ENCODE measurements at regions not wholly inside any gene's neighbourhood (a gene's known extent, or its start where the extent isn't known, plus 50 kb on each side); places are given as distances from the start of the nearest gene placed in this dataset.
"Not testable (repeated sequence)": the region's sequence is repeated elsewhere in the genome, so short reads cannot be mapped to it uniquely, and the experiment has no call there.

GRCh38 chr3:36011791-36012190 lies 368.5 kb upstream of the STAC start:
- Histone ChIP-seq H3K4me3 (ENCODE audit: low read depth in 1 of 2, low read length in 2 of 2) (no peak overlapping the region), H3K27ac (ENCODE audit: low read length) (no peak overlapping the region), H3K36me3 (ENCODE audit: control insufficient read depth in 1 of 2, insufficient read depth in 2 of 2, low read length in 2 of 2) (no peaks in the 10 kb centered on the region), H3K4me1 (ENCODE audit: control insufficient read depth in 1 of 2, insufficient read depth in 2 of 2, low read length in 2 of 2) (no peaks in the 10 kb centered on the region), H3K9me3 (ENCODE audit: control insufficient read depth in 1 of 2, low read length in 2 of 2) (peaks cover 0 to 9% of the 10 kb centered on the region in 2 donors), H3K27me3 (ENCODE audit: low read depth, low read length) (no peaks in the 10 kb centered on the region)

GRCh38 chr3:36013425-36013824 lies 366.9 kb upstream of the STAC start:
- no peak overlapping the region for H3K4me3 ChIP-seq (ENCODE audit: low read depth in 1 of 2, low read length in 2 of 2)
- no peaks in the 10 kb centered on the region for H3K4me1 ChIP-seq (ENCODE audit: control insufficient read depth in 1 of 2, insufficient read depth in 2 of 2, low read length in 2 of 2)
- no peaks in the 10 kb centered on the region for H3K27me3 ChIP-seq (ENCODE audit: low read depth, low read length)
- no peak overlapping the region for H3K27ac ChIP-seq (ENCODE audit: low read length)
- H3K9me3 ChIP-seq (ENCODE audit: control insufficient read depth in 1 of 2, low read length in 2 of 2) = peaks cover 0 to 3% of the 10 kb centered on the region in 2 donors
- H3K36me3 ChIP-seq (ENCODE audit: control insufficient read depth in 1 of 2, insufficient read depth in 2 of 2, low read length in 2 of 2) = no peaks in the 10 kb centered on the region

- no peak overlapping the region for H3K27ac ChIP-seq (ENCODE audit: low read length)
- no peaks in the 10 kb centered on the region for H3K4me1 ChIP-seq (ENCODE audit: control insufficient read depth in 1 of 2, insufficient read depth in 2 of 2, low read length in 2 of 2)
- H3K4me3 ChIP-seq (ENCODE audit: low read depth in 1 of 2, low read length in 2 of 2) = no peak overlapping the region
- H3K36me3 ChIP-seq (ENCODE audit: control insufficient read depth in 1 of 2, insufficient read depth in 2 of 2, low read length in 2 of 2) = no peaks in the 10 kb centered on the region
- no peaks in the 10 kb centered on the region for H3K9me3 ChIP-seq (ENCODE audit: control insufficient read depth in 1 of 2, low read length in 2 of 2)
- H3K27me3 ChIP-seq (ENCODE audit: low read depth, low read length) = no peaks in the 10 kb centered on the region
Measured at GRCh38 chr3:36025232-36025631, 355.1 kb upstream of the STAC start.

- Histone ChIP-seq H3K4me1 (ENCODE audit: control insufficient read depth in 1 of 2, insufficient read depth in 2 of 2, low read length in 2 of 2) (no peaks in the 10 kb centered on the region), H3K27me3 (ENCODE audit: low read depth, low read length) (no peaks in the 10 kb centered on the region), H3K9me3 (ENCODE audit: control insufficient read depth in 1 of 2, low read length in 2 of 2) (peaks cover 0 to 12% of the 10 kb centered on the region in 2 donors), H3K36me3 (ENCODE audit: control insufficient read depth in 1 of 2, insufficient read depth in 2 of 2, low read length in 2 of 2) (no peaks in the 10 kb centered on the region), H3K4me3 (ENCODE audit: low read depth in 1 of 2, low read length in 2 of 2) (no peak overlapping the region), H3K27ac (ENCODE audit: low read length) (no peak overlapping the region)
Measured at GRCh38 chr3:36032180-36033047, 347.9 kb upstream of the STAC start.

GRCh38 chr3:36058404-36059030 lies 321.8 kb upstream of the STAC start:
- H3K36me3 ChIP-seq (ENCODE audit: control insufficient read depth in 1 of 2, insufficient read depth in 2 of 2, low read length in 2 of 2) = no peaks in the 10 kb centered on the region
- H3K9me3 ChIP-seq (ENCODE audit: control insufficient read depth in 1 of 2, low read length in 2 of 2) = no peaks in the 10 kb centered on the region
- no peaks in the 10 kb centered on the region for H3K27me3 ChIP-seq (ENCODE audit: low read depth, low read length)
- H3K4me3 ChIP-seq (ENCODE audit: low read depth in 1 of 2, low read length in 2 of 2) = no peak overlapping the region
- H3K4me1 ChIP-seq (ENCODE audit: control insufficient read depth in 1 of 2, insufficient read depth in 2 of 2, low read length in 2 of 2) = no peaks in the 10 kb centered on the region
- H3K27ac ChIP-seq (ENCODE audit: low read length) = no peak overlapping the region

- Histone ChIP-seq H3K36me3 (ENCODE audit: control insufficient read depth in 1 of 2, insufficient read depth in 2 of 2, low read length in 2 of 2) (no peaks in the 10 kb centered on the region), H3K9me3 (ENCODE audit: control insufficient read depth in 1 of 2, low read length in 2 of 2) (no peaks in the 10 kb centered on the region), H3K27me3 (ENCODE audit: low read depth, low read length) (no peaks in the 10 kb centered on the region), H3K4me3 (ENCODE audit: low read depth in 1 of 2, low read length in 2 of 2) (no peak overlapping the region), H3K4me1 (ENCODE audit: control insufficient read depth in 1 of 2, insufficient read depth in 2 of 2, low read length in 2 of 2) (no peaks in the 10 kb centered on the region), H3K27ac (ENCODE audit: low read length) (no peak overlapping the region)
Measured at GRCh38 chr3:36060950-36061349, 319.4 kb upstream of the STAC start.

DNA sequence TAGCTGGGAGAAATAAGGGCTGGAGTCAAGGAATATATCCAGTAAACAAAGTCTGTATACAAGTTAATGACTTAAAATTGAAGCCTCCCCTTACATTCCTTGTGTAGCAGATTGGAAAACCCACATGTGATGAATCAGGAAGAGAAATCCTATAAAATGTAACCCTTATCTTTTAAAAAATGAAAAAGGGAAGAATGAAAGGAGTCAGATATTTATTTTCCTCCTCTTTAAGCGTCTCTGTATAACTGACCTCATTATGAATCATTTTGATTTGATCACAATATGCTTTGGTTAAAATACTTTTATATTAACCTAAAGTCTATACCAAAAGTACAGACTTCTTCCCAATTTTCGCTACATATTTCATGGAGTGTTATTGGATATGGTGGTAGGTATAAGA lies 316.3 kb upstream of the STAC start:
- Histone ChIP-seq H3K9me3 (ENCODE audit: control insufficient read depth in 1 of 2, low read length in 2 of 2) (no peaks in the 10 kb centered on the region), H3K4me1 (ENCODE audit: control insufficient read depth in 1 of 2, insufficient read depth in 2 of 2, low read length in 2 of 2) (no peaks in the 10 kb centered on the region), H3K27ac (ENCODE audit: low read length) (no peak overlapping the region), H3K4me3 (ENCODE audit: low read depth in 1 of 2, low read length in 2 of 2) (no peak overlapping the region), H3K27me3 (ENCODE audit: low read depth, low read length) (no peaks in the 10 kb centered on the region), H3K36me3 (ENCODE audit: control insufficient read depth in 1 of 2, insufficient read depth in 2 of 2, low read length in 2 of 2) (no peaks in the 10 kb centered on the region)

DNA sequence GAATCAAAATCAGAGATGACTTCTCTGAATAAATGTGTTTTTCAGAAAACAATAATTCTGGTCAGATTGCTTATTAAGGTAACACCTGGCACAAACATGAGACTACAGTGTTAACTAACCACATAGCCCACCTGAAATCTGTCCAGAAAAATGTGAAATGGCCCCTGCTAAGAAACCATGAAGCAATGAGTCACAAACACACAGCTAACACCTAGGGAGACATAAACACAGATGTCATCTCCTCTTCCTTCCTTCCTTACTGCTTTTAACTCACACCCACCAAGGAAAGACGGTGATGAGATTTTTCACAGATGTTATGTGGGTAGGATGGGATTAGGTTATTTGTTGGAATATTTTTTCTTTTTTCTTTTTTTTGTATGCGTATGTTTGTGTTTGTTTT lies 315.0 kb upstream of the STAC start:
- no peak overlapping the region for H3K4me3 ChIP-seq (ENCODE audit: low read depth in 1 of 2, low read length in 2 of 2)
- H3K36me3 ChIP-seq (ENCODE audit: control insufficient read depth in 1 of 2, insufficient read depth in 2 of 2, low read length in 2 of 2) = no peaks in the 10 kb centered on the region
- H3K4me1 ChIP-seq (ENCODE audit: control insufficient read depth in 1 of 2, insufficient read depth in 2 of 2, low read length in 2 of 2) = no peaks in the 10 kb centered on the region
- H3K9me3 ChIP-seq (ENCODE audit: control insufficient read depth in 1 of 2, low read length in 2 of 2) = no peaks in the 10 kb centered on the region
- no peak overlapping the region for H3K27ac ChIP-seq (ENCODE audit: low read length)
- H3K27me3 ChIP-seq (ENCODE audit: low read depth, low read length) = no peaks in the 10 kb centered on the region

DNA sequence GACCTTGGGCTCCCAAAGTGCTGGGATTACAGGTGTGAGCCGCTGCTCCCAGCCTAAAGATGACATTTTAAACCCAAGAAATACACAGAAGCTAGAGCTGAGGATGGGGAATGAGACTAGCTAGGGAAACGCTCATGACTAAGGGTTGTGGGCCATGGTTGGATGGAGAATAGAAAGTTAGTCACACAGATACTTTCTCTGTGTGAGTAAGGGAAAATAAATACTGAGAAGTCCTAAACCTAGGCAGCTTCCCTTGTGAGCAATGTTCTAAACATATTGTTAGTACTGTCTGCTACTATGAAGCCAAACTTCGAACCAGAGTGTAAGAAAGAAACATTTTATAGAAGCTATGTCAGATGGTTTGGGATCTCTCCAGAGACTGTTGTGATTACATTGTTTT lies 304.8 kb upstream of the STAC start:
- no peaks in the 10 kb centered on the region for H3K36me3 ChIP-seq (ENCODE audit: control insufficient read depth in 1 of 2, insufficient read depth in 2 of 2, low read length in 2 of 2)
- no peaks in the 10 kb centered on the region for H3K27me3 ChIP-seq (ENCODE audit: low read depth, low read length)
- H3K4me1 ChIP-seq (ENCODE audit: control insufficient read depth in 1 of 2, insufficient read depth in 2 of 2, low read length in 2 of 2) = no peaks in the 10 kb centered on the region
- H3K9me3 ChIP-seq (ENCODE audit: control insufficient read depth in 1 of 2, low read length in 2 of 2) = no peaks in the 10 kb centered on the region
- H3K27ac ChIP-seq (ENCODE audit: low read length) = no peak overlapping the region
- no peak overlapping the region for H3K4me3 ChIP-seq (ENCODE audit: low read depth in 1 of 2, low read length in 2 of 2)

- Histone ChIP-seq H3K27ac (ENCODE audit: low read length) (no peak overlapping the region), H3K9me3 (ENCODE audit: control insufficient read depth in 1 of 2, low read length in 2 of 2) (no peaks in the 10 kb centered on the region), H3K27me3 (ENCODE audit: low read depth, low read length) (no peaks in the 10 kb centered on the region), H3K4me3 (ENCODE audit: low read depth in 1 of 2, low read length in 2 of 2) (no peak overlapping the region), H3K4me1 (ENCODE audit: control insufficient read depth in 1 of 2, insufficient read depth in 2 of 2, low read length in 2 of 2) (no peaks in the 10 kb centered on the region), H3K36me3 (ENCODE audit: control insufficient read depth in 1 of 2, insufficient read depth in 2 of 2, low read length in 2 of 2) (no peaks in the 10 kb centered on the region)
Measured at GRCh38 chr3:36077320-36077719, 303.0 kb upstream of the STAC start.

DNA sequence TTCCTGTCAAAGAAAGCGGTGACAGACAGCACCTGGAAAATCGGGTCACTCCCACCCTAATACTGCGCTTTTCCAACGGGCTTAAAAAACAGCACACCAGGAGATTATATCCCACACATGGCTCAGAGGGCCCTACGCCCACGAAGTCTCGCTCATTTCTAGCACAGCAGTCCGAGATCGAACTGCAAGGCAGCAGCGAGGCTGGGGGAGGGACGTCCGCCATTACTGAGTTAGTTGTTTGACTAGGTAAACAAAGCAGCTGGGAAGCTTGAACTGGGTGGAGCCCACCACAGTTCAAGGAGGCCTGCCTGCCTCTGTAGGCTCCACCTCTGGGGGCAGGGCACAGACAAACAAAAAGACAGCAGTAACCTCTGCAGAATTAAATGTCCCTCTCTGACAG lies 297.3 kb upstream of the STAC start:
- H3K36me3 ChIP-seq (ENCODE audit: control insufficient read depth in 1 of 2, insufficient read depth in 2 of 2, low read length in 2 of 2); H3K4me3 ChIP-seq (ENCODE audit: low read depth in 1 of 2, low read length in 2 of 2); H3K9me3 ChIP-seq (ENCODE audit: control insufficient read depth in 1 of 2, low read length in 2 of 2): not testable (repeated sequence)

DNA sequence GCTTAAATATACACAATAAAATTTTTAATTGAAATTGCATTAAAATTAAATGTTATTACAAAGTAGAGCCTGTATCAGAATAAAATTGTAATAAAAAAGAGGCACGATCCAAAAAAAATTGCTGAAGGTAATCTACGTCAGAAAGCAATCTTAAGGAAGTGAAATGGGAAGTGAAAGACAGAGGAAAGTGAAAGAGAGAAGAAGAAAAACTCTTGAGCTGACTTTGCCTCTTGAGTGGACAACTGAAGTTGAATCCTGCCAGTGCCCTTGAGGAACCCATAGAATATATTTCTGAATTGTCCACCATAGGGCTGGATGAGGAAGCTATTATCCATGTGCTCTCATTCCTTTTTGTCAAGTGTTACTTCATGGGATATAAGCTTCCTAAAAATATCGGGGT lies 285.1 kb upstream of the STAC start:
- Histone ChIP-seq H3K27ac (ENCODE audit: low read length) (no peak overlapping the region), H3K36me3 (ENCODE audit: control insufficient read depth in 1 of 2, insufficient read depth in 2 of 2, low read length in 2 of 2) (no peaks in the 10 kb centered on the region), H3K4me3 (ENCODE audit: low read depth in 1 of 2, low read length in 2 of 2) (no peak overlapping the region), H3K9me3 (ENCODE audit: control insufficient read depth in 1 of 2, low read length in 2 of 2) (no peaks in the 10 kb centered on the region), H3K27me3 (ENCODE audit: low read depth, low read length) (no peaks in the 10 kb centered on the region), H3K4me1 (ENCODE audit: control insufficient read depth in 1 of 2, insufficient read depth in 2 of 2, low read length in 2 of 2) (no peaks in the 10 kb centered on the region)

More for the DNA sequence above, 297.3 kb upstream of the STAC start:
- H3K27ac ChIP-seq (ENCODE audit: low read length); H3K4me1 ChIP-seq (ENCODE audit: control insufficient read depth in 1 of 2, insufficient read depth in 2 of 2, low read length in 2 of 2); H3K27me3 ChIP-seq (ENCODE audit: low read depth, low read length): not testable (repeated sequence)

Measured in muscle layer of duodenum (tissue), 2 donors.